ENCODE measurements at regions not wholly inside any gene's neighbourhood (a gene's known extent, or its start where the extent isn't known, plus 50 kb on each side); places are given as distances from the start of the nearest gene placed in this dataset.
"Not testable (repeated sequence)": the region's sequence is repeated elsewhere in the genome, so short reads cannot be mapped to it uniquely, and the experiment has no call there.

- DNase-seq (ENCODE audit: low spot score): no peak
These were observed 392.1 kb upstream of the SALL1 start for GRCh38 chr16:51542981-51543815.

- no peak for DNase-seq (ENCODE audit: low spot score)
These were observed 389.2 kb upstream of the SALL1 start for GRCh38 chr16:51540259-51540658.

- DNase-seq (ENCODE audit: low spot score): peak; percentile 30
These were observed 387.8 kb upstream of the SALL1 start for GRCh38 chr16:51538707-51539498.

- DNase-seq (ENCODE audit: low spot score): no peak
These were observed 384.5 kb upstream of the SALL1 start for GRCh38 chr16:51535591-51535990.

GRCh38 chr16:51532551-51532950 lies 381.5 kb upstream of the SALL1 start:
- no peak for DNase-seq (ENCODE audit: low spot score)

GRCh38 chr16:51531271-51531670 lies 380.2 kb upstream of the SALL1 start:
- no peak for DNase-seq (ENCODE audit: low spot score)

GRCh38 chr16:51527349-51527748 lies 376.3 kb upstream of the SALL1 start:
- no peak for DNase-seq (ENCODE audit: low spot score)

GRCh38 chr16:51526621-51527020 lies 375.6 kb upstream of the SALL1 start:
- no peak for DNase-seq (ENCODE audit: low spot score)

GRCh38 chr16:51524555-51525373 lies 373.7 kb upstream of the SALL1 start:
- DNase-seq (ENCODE audit: low spot score): no peak

GRCh38 chr16:51524070-51524469 lies 373.0 kb upstream of the SALL1 start:
- DNase-seq (ENCODE audit: low spot score): no peak

- DNase-seq (ENCODE audit: low spot score): no peak
These were observed 372.3 kb upstream of the SALL1 start for GRCh38 chr16:51523400-51523799.

GRCh38 chr16:51522902-51523301 lies 371.8 kb upstream of the SALL1 start:
- DNase-seq (ENCODE audit: low spot score): no peak

- DNase-seq (ENCODE audit: low spot score): not testable (repeated sequence)
These were observed 365.9 kb upstream of the SALL1 start for GRCh38 chr16:51516960-51517359.

- DNase-seq (ENCODE audit: low spot score): no peak
These were observed 359.3 kb upstream of the SALL1 start for GRCh38 chr16:51510416-51510815.

GRCh38 chr16:51509336-51509735 lies 358.3 kb upstream of the SALL1 start:
- DNase-seq (ENCODE audit: low spot score): no peak

GRCh38 chr16:51508490-51509212 lies 357.6 kb upstream of the SALL1 start:
- no peak for DNase-seq (ENCODE audit: low spot score)

- DNase-seq (ENCODE audit: low spot score): no peak
These were observed 356.2 kb upstream of the SALL1 start for GRCh38 chr16:51507286-51507685.

- DNase-seq (ENCODE audit: low spot score): no peak
These were observed 349.2 kb upstream of the SALL1 start for GRCh38 chr16:51500306-51500705.

- no peak for DNase-seq (ENCODE audit: low spot score)
These were observed 346.6 kb upstream of the SALL1 start for GRCh38 chr16:51497541-51498211.

GRCh38 chr16:51490866-51491265 lies 339.8 kb upstream of the SALL1 start:
- no peak for DNase-seq (ENCODE audit: low spot score)

- no peak for DNase-seq (ENCODE audit: low spot score)
These were observed 336.8 kb upstream of the SALL1 start for GRCh38 chr16:51487880-51488279.

All from RKO (cell line).